ENCODE measurements at regions not wholly inside any gene's neighbourhood (a gene's known extent, or its start where the extent isn't known, plus 50 kb on each side); places are given as distances from the start of the nearest gene placed in this dataset.

GRCh38 chr1:220957233-220957605 is 78.0 kb downstream of the HLX start:
- Histone ChIP-seq H3K4me3 (peak overlapping the region; percentile 39), H3K4me1 (ENCODE audit: insufficient read depth) (peaks cover 70% of the 10 kb centered on the region), H4K20me1 (ENCODE audit: insufficient read depth) (no peaks in the 10 kb centered on the region), H3K36me3 (ENCODE audit: low read depth) (no peaks in the 10 kb centered on the region), H3K27me3 (replicated peaks; ENCODE audit: insufficient read depth) (no peaks in the 10 kb centered on the region), H3K4me2 (ENCODE audit: unreplicated experiment) (peak overlapping the region; percentile 83), H3F3A (ENCODE audit: insufficient read depth) (peaks cover 54% of the 10 kb centered on the region), H3K9ac (peak overlapping the region; percentile 80), H2AFZ (no peak overlapping the region), H3K79me2 (ENCODE audit: insufficient read depth) (no peaks in the 10 kb centered on the region), H3K9me2 (ENCODE audit: insufficient read depth) (0 out of 2 replicates have a peak, but pooled peaks cover 4% of the 10 kb centered on the region), H3K27ac (peak overlapping the region; percentile 96), H3K9me3 (ENCODE audit: low read depth) (no peaks in the 10 kb centered on the region)
- DNase-seq = peak; percentile 99
- in situ Hi-C loops (cut with MboI) = no loop called here
- TF ChIP-seq EZH2phosphoT487 (IDR thresholded peaks at IDR 0.05; ENCODE audit: insufficient read depth, low read depth) (no peak; the same call in 1 of the 2 replicates), EZH2 (IDR thresholded peaks at IDR 0.05; ENCODE audit: insufficient read depth, poor library complexity, severe bottlenecking) (no peak)
- 0% methylated on average over 3 of the region's 3 CpGs for WGBS, 2 experiments (ENCODE audit: low coverage in 1 of 2, low lambda C conversion rate in 2 of 2, missing lambda C conversion rate in 2 of 2)

GRCh38 chr1:220958234-220958633 is 79.0 kb downstream of the HLX start:
- Histone ChIP-seq H3F3A (ENCODE audit: insufficient read depth) (peaks cover 60% of the 10 kb centered on the region), H4K20me1 (ENCODE audit: insufficient read depth) (no peaks in the 10 kb centered on the region), H3K27me3 (replicated peaks; ENCODE audit: insufficient read depth) (no peaks in the 10 kb centered on the region), H3K4me2 (ENCODE audit: unreplicated experiment) (peak overlapping the region; percentile 83), H3K9me3 (ENCODE audit: low read depth) (no peaks in the 10 kb centered on the region), H3K27ac (peak overlapping the region; percentile 96), H3K9me2 (ENCODE audit: insufficient read depth) (0 out of 2 replicates have a peak, but pooled peaks cover 4% of the 10 kb centered on the region), H3K4me1 (ENCODE audit: insufficient read depth) (peaks cover 77% of the 10 kb centered on the region), H3K36me3 (ENCODE audit: low read depth) (no peaks in the 10 kb centered on the region), H3K4me3 (no peak overlapping the region), H3K9ac (0 out of 2 replicates have a peak overlapping the region, but pooled peaks have one; percentile 80), H2AFZ (no peak overlapping the region), H3K79me2 (ENCODE audit: insufficient read depth) (no peaks in the 10 kb centered on the region)
- TF ChIP-seq EZH2phosphoT487 (IDR thresholded peaks at IDR 0.05; ENCODE audit: insufficient read depth, low read depth) (no peak), EZH2 (IDR thresholded peaks at IDR 0.05; ENCODE audit: insufficient read depth, poor library complexity, severe bottlenecking) (no peak)
- DNase-seq = no peak
- 100% methylated on average over 1 of the region's 1 CpG for WGBS, 2 experiments (ENCODE audit: low coverage in 1 of 2, low lambda C conversion rate in 2 of 2, missing lambda C conversion rate in 2 of 2)
- in situ Hi-C loops (cut with MboI) = no loop called here

- peak overlapping the region; percentile 61 for H3K9ac ChIP-seq
- H3K4me2 ChIP-seq (ENCODE audit: unreplicated experiment) = peak overlapping the region; percentile 17
- 0% methylated on average over 1 of the region's 1 CpG for WGBS, 2 experiments (ENCODE audit: low coverage in 1 of 2, low lambda C conversion rate in 2 of 2, missing lambda C conversion rate in 2 of 2)
- peaks cover 33% of the 10 kb centered on the region for H3F3A ChIP-seq (ENCODE audit: insufficient read depth)
- peaks cover 48% of the 10 kb centered on the region for H3K4me1 ChIP-seq (ENCODE audit: insufficient read depth)
- no peaks in the 10 kb centered on the region for H3K79me2 ChIP-seq (ENCODE audit: insufficient read depth)
- TF ChIP-seq EZH2 (IDR thresholded peaks at IDR 0.05; ENCODE audit: insufficient read depth, poor library complexity, severe bottlenecking) (no peak), EZH2phosphoT487 (IDR thresholded peaks at IDR 0.05; ENCODE audit: insufficient read depth, low read depth) (peak; percentile 90; the same call in 1 of the 2 replicates)
- peak overlapping the region; percentile 88 for H3K27ac ChIP-seq
- DNase-seq = peak; percentile 96
- H3K27me3 ChIP-seq (replicated peaks; ENCODE audit: insufficient read depth) = no peaks in the 10 kb centered on the region
- H3K9me2 ChIP-seq (ENCODE audit: insufficient read depth) = no peaks in the 10 kb centered on the region
- H3K4me3 ChIP-seq = no peak overlapping the region
- in situ Hi-C loops (cut with MboI) = no loop called here
- no peaks in the 10 kb centered on the region for H3K36me3 ChIP-seq (ENCODE audit: low read depth)
- no peaks in the 10 kb centered on the region for H4K20me1 ChIP-seq (ENCODE audit: insufficient read depth)
- no peak overlapping the region for H2AFZ ChIP-seq
- no peaks in the 10 kb centered on the region for H3K9me3 ChIP-seq (ENCODE audit: low read depth)
Observed at GRCh38 chr1:220962031-220962751, 82.9 kb downstream of the HLX start.

- H2AFZ ChIP-seq = no peak overlapping the region
Observed at GRCh38 chr1:220966041-220966440, 86.8 kb downstream of the HLX start.

More at GRCh38 chr1:220966041-220966440, 86.8 kb downstream of the HLX start:
- Histone ChIP-seq H3K27ac (no peak overlapping the region), H3K27me3 (replicated peaks; ENCODE audit: insufficient read depth) (no peaks in the 10 kb centered on the region), H3K79me2 (ENCODE audit: insufficient read depth) (no peaks in the 10 kb centered on the region), H3K9ac (no peak overlapping the region), H3K9me2 (ENCODE audit: insufficient read depth) (no peaks in the 10 kb centered on the region), H3K36me3 (ENCODE audit: low read depth) (no peaks in the 10 kb centered on the region), H3F3A (ENCODE audit: insufficient read depth) (peaks cover 21% of the 10 kb centered on the region), H3K4me2 (ENCODE audit: unreplicated experiment) (no peak overlapping the region), H4K20me1 (ENCODE audit: insufficient read depth) (no peaks in the 10 kb centered on the region), H3K4me3 (no peak overlapping the region), H3K9me3 (ENCODE audit: low read depth) (no peaks in the 10 kb centered on the region), H3K4me1 (ENCODE audit: insufficient read depth) (peaks cover 29% of the 10 kb centered on the region)
- TF ChIP-seq EZH2 (IDR thresholded peaks at IDR 0.05; ENCODE audit: insufficient read depth, poor library complexity, severe bottlenecking) = no peak
- TF ChIP-seq EZH2phosphoT487 (IDR thresholded peaks at IDR 0.05; ENCODE audit: insufficient read depth, low read depth) = no peak
- in situ Hi-C loops (cut with MboI) = no loop called here
- DNase-seq = no peak
- WGBS, 2 experiments (ENCODE audit: low coverage in 1 of 2, low lambda C conversion rate in 2 of 2, missing lambda C conversion rate in 2 of 2) = 88 to 90% methylated on average over 3 of the region's 3 CpGs
